HepG2 (cell line): ENCODE measurements at regions not wholly inside any gene's neighbourhood (a gene's known extent, or its start where the extent isn't known, plus 50 kb on each side); places are given as distances from the start of the nearest gene placed in this dataset.

Experiments used
- ATAC-seq: fragments of 200-7000 bp; cut with Tn5 transposase; 3 replicates; pipeline ENCODE4 v1.9.1; 2020; ENCODE audit warnings: mild to moderate bottlenecking, moderate library complexity
- BruUV-seq: library from RNA; stranded (reverse); fragments of 400-500 nt; replicated peaks from 2 replicates; lab custom pipeline; 2021; lab: Mats Ljungman, UMichigan
- CTCF ChIA-PET: fragments of 300-600 bp; formaldehyde crosslinking; extraction: SDS; loops from one replicate; lab custom pipeline; 2021; ENCODE audit warnings: low total read pairs, inconsistent platforms, low intra/inter-chr PET ratio; lab: Yijun Ruan, JAX
- POLR2A ChIA-PET: fragments of 350-600 bp; sonication (Branson Sonifier 250); formaldehyde crosslinking; loops from one replicate; lab custom pipeline; 2020; ENCODE audit warnings: antibody characterized with exemption, inconsistent platforms; lab: Yijun Ruan, JAX
- DNase-seq: peaks from one replicate; pipeline ENCODE4 v3.0.0-alpha.2; 2015; ENCODE audit warnings: low spot score
- FAIRE-seq: peaks from 3 replicates; lab custom pipeline; 2011; peaks lifted over from hg19 to GRCh38; lab: Jason Lieb, UNC
- H2AFZ ChIP-seq: one replicate; pipeline ENCODE4 v1.6.1; 2011; ENCODE audit warnings: low read length, inconsistent platforms
- H3K27ac ChIP-seq: fragments of 300-600 bp; 3 replicates; pipeline ENCODE4 v1.8.0; 2011; ENCODE audit warnings: mixed run types, mild to moderate bottlenecking, mixed read lengths, low read length, inconsistent platforms; ENCODE audit not compliant: insufficient read depth; ENCODE audit errors: extremely low read length
- H3K27me3 ChIP-seq, 2 experiments: fragments of 200-600 bp in 1 of 2; 2 replicates in 1 of 2; 3 replicates in 1 of 2; pipeline versions ENCODE4 v1.6.0 to v1.8.0; 2011; ENCODE audit warnings: low read length in 2 of 2, mild to moderate bottlenecking in 2 of 2, moderate library complexity in 2 of 2, inconsistent platforms in 1 of 2; ENCODE audit not compliant: insufficient read depth in 2 of 2, control insufficient read depth in 1 of 2
- H3K36me3 ChIP-seq, 2 experiments: fragments of 200-600 bp in 1 of 2; replicated peaks in 1 of 2; 2 replicates in 1 of 2; 3 replicates in 1 of 2; pipeline versions ENCODE4 v1.5.1 to v1.8.0; 2011; ENCODE audit warnings: low read length in 2 of 2, inconsistent platforms in 1 of 2; ENCODE audit not compliant: insufficient read depth in 2 of 2, control insufficient read depth in 1 of 2
- H3K4me1 ChIP-seq: 2 replicates; pipeline ENCODE4 v1.5.1; 2012; ENCODE audit warnings: low read length, inconsistent platforms; ENCODE audit not compliant: insufficient read depth
- H3K4me2 ChIP-seq: 2 replicates; pipeline ENCODE4 v1.6.0; 2011; ENCODE audit warnings: low read depth, low read length, inconsistent platforms
- H3K4me3 ChIP-seq, 3 experiments: fragments of 200-600 bp in 1 of 3; sonication (generic), shearing (Covaris generic) in 1 of 3; replicated peaks in 1 of 3; 2 replicates each; pipeline ENCODE4 v1.5.1; 2011 to 2016; ENCODE audit warnings: low read length in 3 of 3, inconsistent platforms in 2 of 3, low read depth in 2 of 3, mild to moderate bottlenecking in 2 of 3, control low read depth in 1 of 3, mixed read lengths in 1 of 3; ENCODE audit not compliant: insufficient read depth in 1 of 3
- H3K79me2 ChIP-seq: one replicate; pipeline ENCODE4 v1.6.1; 2011; ENCODE audit warnings: low read length, inconsistent platforms; ENCODE audit not compliant: insufficient read depth
- H3K9ac ChIP-seq: 2 replicates; pipeline ENCODE4 v1.6.0; 2011; ENCODE audit warnings: mild to moderate bottlenecking, low read depth, low read length, inconsistent platforms; ENCODE audit not compliant: insufficient read depth
- H3K9me3 ChIP-seq: 2 replicates; pipeline ENCODE4 v1.5.1; 2012; ENCODE audit warnings: mild to moderate bottlenecking, low read length
- H4K20me1 ChIP-seq: 2 replicates; pipeline ENCODE4 v1.6.0; 2011; ENCODE audit warnings: inconsistent platforms, mild to moderate bottlenecking, low read length, moderate library complexity; ENCODE audit not compliant: insufficient read depth
- CSRNP1 ChIP-seq: sonication (generic); formaldehyde crosslinking; IDR thresholded peaks from 2 replicates; pipeline ENCODE4 v1.8.1; 2023; ENCODE audit warnings: mild to moderate bottlenecking, missing genetic modification reagents
- JDP2 ChIP-seq: sonication (generic); formaldehyde crosslinking; IDR thresholded peaks from 2 replicates; pipeline ENCODE4 v1.8.1; 2022; ENCODE audit warnings: missing genetic modification reagents, borderline replicate concordance
- SMYD3 ChIP-seq: sonication (generic); formaldehyde crosslinking; IDR thresholded peaks from 2 replicates; pipeline ENCODE4 v1.8.1; 2023; ENCODE audit warnings: mild to moderate bottlenecking, missing genetic modification reagents
- USF2 ChIP-seq, 2 experiments: sonication (generic) in 1 of 2; formaldehyde crosslinking in 1 of 2; IDR thresholded peaks; 2 replicates each; pipeline versions ENCODE4 v1.5.1 to v1.6.1; 2011 to 2020; ENCODE audit warnings: borderline replicate concordance in 1 of 2, low read depth in 1 of 2, low read length in 1 of 2, mild to moderate bottlenecking in 1 of 2, missing genetic modification reagents in 1 of 2, moderate library complexity in 1 of 2
- ZBTB26 ChIP-seq: IDR thresholded peaks from 2 replicates; pipeline ENCODE4 v1.6.1; 2016; ENCODE audit warnings: missing compliant biosample characterization, missing genetic modification reagents, borderline replicate concordance
- ZNF660 ChIP-seq: sonication (generic); formaldehyde crosslinking; IDR thresholded peaks from 2 replicates; pipeline ENCODE4 v1.5.1; 2020; ENCODE audit warnings: mild to moderate bottlenecking, low read depth, missing genetic modification reagents, borderline replicate concordance
- ZNF781 ChIP-seq: sonication (generic); formaldehyde crosslinking; IDR thresholded peaks from 2 replicates; pipeline ENCODE4 v1.5.1; 2020; ENCODE audit warnings: borderline replicate concordance, mild to moderate bottlenecking, missing genetic modification reagents; ENCODE audit errors: not compliant biosample characterization
- WGBS: methylation state at CpG from one replicate; pipeline ENCODE4 v1.1.6; 2017; ENCODE audit warnings: low lambda C conversion rate; 5-methylcytosine and 5-hydroxymethylcytosine counted together
- in situ Hi-C: cut with HindIII; loops from 2 replicates; pipeline ENCODE4 v1.10.0; 2017; ENCODE audit warnings: low pct_unique_long_range_greater_than_20kb; ENCODE audit not compliant: extremely low pct_ligation_motif_present
- intact Hi-C: fragments of 100-400 bp; cut with micrococcal nuclease; formaldehyde crosslinking; loops from one replicate; pipeline ENCODE4 v1.10.0; 2022; ENCODE audit not compliant: unreplicated experiment
- TF ChIP-seq, protein P1 (sequence below): sonication (generic); formaldehyde crosslinking; IDR thresholded peaks from 2 replicates; pipeline ENCODE4 v1.5.1; 2020; ENCODE audit warnings: mild to moderate bottlenecking, missing genetic modification reagents, moderate library complexity

DNA sequence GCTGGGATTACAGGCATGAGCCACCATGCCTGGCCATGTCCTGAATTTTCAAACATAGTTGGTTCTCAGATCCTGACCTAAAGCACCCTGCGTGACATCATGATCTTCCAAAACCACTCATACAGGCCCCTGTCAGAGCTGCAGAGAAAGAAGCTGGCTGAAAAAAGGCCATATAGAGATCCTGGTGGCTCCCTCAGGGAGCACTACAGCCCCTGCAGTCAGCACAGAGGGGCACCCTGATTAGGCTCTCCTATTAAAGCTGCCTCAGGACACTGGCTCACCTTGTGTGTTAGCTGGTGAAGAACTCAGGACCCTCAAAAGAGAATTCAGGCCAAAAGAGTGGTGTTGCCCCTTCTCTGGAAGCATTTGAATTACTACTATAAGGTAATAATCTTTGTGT, 249.7 kb upstream of the MCTP2 start (continued):
- TF ChIP-seq ZNF660 = no peak
- no peak for TF ChIP-seq CSRNP1
- TF ChIP-seq ZBTB26 (CRISPR knock-in tag) = no peak

GRCh38 chr15:93980261-93980911, 251.0 kb upstream of the MCTP2 start:
- in situ Hi-C loops (no loop called here), intact Hi-C loops (no loop called here)
- no peak overlapping the region for H3K4me2 ChIP-seq
- FAIRE-seq (no peak), DNase-seq (no peak), ATAC-seq (no peak)
- ChIA-PET CTCF (no interaction called here), POLR2A (no interaction called here)
- 36% methylated on average over 1 of the region's 2 CpGs for WGBS
- H3K27ac ChIP-seq = no peak overlapping the region
- no TSS peak for BruUV-seq
- H3K9ac ChIP-seq = no peak overlapping the region
- H2AFZ ChIP-seq = no peak overlapping the region
- no peaks in the 10 kb centered on the region for H3K36me3 ChIP-seq
- no peaks in the 10 kb centered on the region for H3K79me2 ChIP-seq
- H3K4me3 ChIP-seq = no peak overlapping the region
- no peaks in the 10 kb centered on the region for H4K20me1 ChIP-seq
- H3K9me3 ChIP-seq = no peaks in the 10 kb centered on the region
- H3K27me3 ChIP-seq = no peaks in the 10 kb centered on the region
- no peaks in the 10 kb centered on the region for H3K4me1 ChIP-seq
- TF ChIP-seq SMYD3 (CRISPR knock-in tag) (no peak), ZNF781 (no peak), JDP2 (CRISPR knock-in tag) (no peak), USF2 (IDR thresholded peaks at IDR 0.05; ENCODE audit: low read depth, low read length) (no peak), USF2 (CRISPR knock-in tag; IDR thresholded peaks at IDR 0.05; ENCODE audit: borderline replicate concordance) (no peak)
- TF ChIP-seq, protein P1, sequence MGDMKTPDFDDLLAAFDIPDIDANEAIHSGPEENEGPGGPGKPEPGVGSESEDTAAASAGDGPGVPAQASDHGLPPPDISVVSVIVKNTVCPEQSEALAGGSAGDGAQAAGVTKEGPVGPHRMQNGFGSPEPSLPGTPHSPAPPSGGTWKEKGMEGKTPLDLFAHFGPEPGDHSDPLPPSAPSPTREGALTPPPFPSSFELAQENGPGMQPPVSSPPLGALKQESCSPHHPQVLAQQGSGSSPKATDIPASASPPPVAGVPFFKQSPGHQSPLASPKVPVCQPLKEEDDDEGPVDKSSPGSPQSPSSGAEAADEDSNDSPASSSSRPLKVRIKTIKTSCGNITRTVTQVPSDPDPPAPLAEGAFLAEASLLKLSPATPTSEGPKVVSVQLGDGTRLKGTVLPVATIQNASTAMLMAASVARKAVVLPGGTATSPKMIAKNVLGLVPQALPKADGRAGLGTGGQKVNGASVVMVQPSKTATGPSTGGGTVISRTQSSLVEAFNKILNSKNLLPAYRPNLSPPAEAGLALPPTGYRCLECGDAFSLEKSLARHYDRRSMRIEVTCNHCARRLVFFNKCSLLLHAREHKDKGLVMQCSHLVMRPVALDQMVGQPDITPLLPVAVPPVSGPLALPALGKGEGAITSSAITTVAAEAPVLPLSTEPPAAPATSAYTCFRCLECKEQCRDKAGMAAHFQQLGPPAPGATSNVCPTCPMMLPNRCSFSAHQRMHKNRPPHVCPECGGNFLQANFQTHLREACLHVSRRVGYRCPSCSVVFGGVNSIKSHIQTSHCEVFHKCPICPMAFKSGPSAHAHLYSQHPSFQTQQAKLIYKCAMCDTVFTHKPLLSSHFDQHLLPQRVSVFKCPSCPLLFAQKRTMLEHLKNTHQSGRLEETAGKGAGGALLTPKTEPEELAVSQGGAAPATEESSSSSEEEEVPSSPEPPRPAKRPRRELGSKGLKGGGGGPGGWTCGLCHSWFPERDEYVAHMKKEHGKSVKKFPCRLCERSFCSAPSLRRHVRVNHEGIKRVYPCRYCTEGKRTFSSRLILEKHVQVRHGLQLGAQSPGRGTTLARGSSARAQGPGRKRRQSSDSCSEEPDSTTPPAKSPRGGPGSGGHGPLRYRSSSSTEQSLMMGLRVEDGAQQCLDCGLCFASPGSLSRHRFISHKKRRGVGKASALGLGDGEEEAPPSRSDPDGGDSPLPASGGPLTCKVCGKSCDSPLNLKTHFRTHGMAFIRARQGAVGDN (CRISPR knock-in tag) = no peak
